ENCODE measurements at regions not wholly inside any gene's neighbourhood (a gene's known extent, or its start where the extent isn't known, plus 50 kb on each side); places are given as distances from the start of the nearest gene placed in this dataset.

- no peaks in the 10 kb centered on the region for H3K9me3 ChIP-seq
- no peak for ATAC-seq
- ChIA-PET CTCF (no interaction called here), POLR2A (no interaction called here)
- no peak overlapping the region for H3K4me3 ChIP-seq
- H3K4me2 ChIP-seq: no peak overlapping the region
- no peak for FAIRE-seq
- 65% methylated on average over 5 of the region's 5 CpGs for WGBS (ENCODE audit: missing lambda C conversion rate)
- H3K4me1 ChIP-seq: no peaks in the 10 kb centered on the region
- no peak for TF ChIP-seq RFX5 (IDR thresholded peaks at IDR 0.05)
- no peak for TF ChIP-seq HOXB13 (CRISPR knock-in tag; IDR thresholded peaks at IDR 0.05; ENCODE audit: low read depth)
- TF ChIP-seq, protein P1, sequence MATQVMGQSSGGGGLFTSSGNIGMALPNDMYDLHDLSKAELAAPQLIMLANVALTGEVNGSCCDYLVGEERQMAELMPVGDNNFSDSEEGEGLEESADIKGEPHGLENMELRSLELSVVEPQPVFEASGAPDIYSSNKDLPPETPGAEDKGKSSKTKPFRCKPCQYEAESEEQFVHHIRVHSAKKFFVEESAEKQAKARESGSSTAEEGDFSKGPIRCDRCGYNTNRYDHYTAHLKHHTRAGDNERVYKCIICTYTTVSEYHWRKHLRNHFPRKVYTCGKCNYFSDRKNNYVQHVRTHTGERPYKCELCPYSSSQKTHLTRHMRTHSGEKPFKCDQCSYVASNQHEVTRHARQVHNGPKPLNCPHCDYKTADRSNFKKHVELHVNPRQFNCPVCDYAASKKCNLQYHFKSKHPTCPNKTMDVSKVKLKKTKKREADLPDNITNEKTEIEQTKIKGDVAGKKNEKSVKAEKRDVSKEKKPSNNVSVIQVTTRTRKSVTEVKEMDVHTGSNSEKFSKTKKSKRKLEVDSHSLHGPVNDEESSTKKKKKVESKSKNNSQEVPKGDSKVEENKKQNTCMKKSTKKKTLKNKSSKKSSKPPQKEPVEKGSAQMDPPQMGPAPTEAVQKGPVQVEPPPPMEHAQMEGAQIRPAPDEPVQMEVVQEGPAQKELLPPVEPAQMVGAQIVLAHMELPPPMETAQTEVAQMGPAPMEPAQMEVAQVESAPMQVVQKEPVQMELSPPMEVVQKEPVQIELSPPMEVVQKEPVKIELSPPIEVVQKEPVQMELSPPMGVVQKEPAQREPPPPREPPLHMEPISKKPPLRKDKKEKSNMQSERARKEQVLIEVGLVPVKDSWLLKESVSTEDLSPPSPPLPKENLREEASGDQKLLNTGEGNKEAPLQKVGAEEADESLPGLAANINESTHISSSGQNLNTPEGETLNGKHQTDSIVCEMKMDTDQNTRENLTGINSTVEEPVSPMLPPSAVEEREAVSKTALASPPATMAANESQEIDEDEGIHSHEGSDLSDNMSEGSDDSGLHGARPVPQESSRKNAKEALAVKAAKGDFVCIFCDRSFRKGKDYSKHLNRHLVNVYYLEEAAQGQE (IDR thresholded peaks at IDR 0.05): no peak
- TF ChIP-seq, protein P2, sequence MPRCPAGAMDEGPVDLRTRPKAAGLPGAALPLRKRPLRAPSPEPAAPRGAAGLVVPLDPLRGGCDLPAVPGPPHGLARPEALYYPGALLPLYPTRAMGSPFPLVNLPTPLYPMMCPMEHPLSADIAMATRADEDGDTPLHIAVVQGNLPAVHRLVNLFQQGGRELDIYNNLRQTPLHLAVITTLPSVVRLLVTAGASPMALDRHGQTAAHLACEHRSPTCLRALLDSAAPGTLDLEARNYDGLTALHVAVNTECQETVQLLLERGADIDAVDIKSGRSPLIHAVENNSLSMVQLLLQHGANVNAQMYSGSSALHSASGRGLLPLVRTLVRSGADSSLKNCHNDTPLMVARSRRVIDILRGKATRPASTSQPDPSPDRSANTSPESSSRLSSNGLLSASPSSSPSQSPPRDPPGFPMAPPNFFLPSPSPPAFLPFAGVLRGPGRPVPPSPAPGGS (IDR thresholded peaks at IDR 0.05): no peak
- TF ChIP-seq SMC3 (IDR thresholded peaks at IDR 0.05): no peak
- no peak for TF ChIP-seq RNF2 (IDR thresholded peaks at IDR 0.05; ENCODE audit: borderline replicate concordance, low read depth)
- no peak for TF ChIP-seq TP53 (CRISPR knock-in tag; IDR thresholded peaks at IDR 0.05)
- no peak for TF ChIP-seq ZSCAN20 (CRISPR knock-in tag; IDR thresholded peaks at IDR 0.05)
- TF ChIP-seq, protein P3, sequence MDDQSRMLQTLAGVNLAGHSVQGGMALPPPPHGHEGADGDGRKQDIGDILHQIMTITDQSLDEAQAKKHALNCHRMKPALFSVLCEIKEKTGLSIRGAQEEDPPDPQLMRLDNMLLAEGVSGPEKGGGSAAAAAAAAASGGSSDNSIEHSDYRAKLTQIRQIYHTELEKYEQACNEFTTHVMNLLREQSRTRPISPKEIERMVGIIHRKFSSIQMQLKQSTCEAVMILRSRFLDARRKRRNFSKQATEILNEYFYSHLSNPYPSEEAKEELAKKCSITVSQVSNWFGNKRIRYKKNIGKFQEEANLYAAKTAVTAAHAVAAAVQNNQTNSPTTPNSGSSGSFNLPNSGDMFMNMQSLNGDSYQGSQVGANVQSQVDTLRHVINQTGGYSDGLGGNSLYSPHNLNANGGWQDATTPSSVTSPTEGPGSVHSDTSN (IDR thresholded peaks at IDR 0.05): no peak
- TF ChIP-seq MYC (IDR thresholded peaks at IDR 0.05; ENCODE audit: borderline replicate concordance, low read length): no peak
- TF ChIP-seq ELK1 (IDR thresholded peaks at IDR 0.05; ENCODE audit: low read depth, low read length): no peak
- no peak for TF ChIP-seq NPAS2 (CRISPR knock-in tag; IDR thresholded peaks at IDR 0.05; ENCODE audit: borderline replicate concordance)
- no peak for TF ChIP-seq JUNB (IDR thresholded peaks at IDR 0.05)
- TF ChIP-seq FOSL2 (IDR thresholded peaks at IDR 0.05): no peak
- no peak for TF ChIP-seq FOSL2 (CRISPR knock-in tag; IDR thresholded peaks at IDR 0.05)
- H3K27ac ChIP-seq: no peak overlapping the region
- no peak for DNase-seq (ENCODE audit: low read depth in 1 of 2, low spot score in 1 of 2)
These were observed 505.0 kb upstream of the PITX2 start for GRCh38 chr4:111127841-111128240.

GRCh38 chr4:111128327-111128726, 505.4 kb upstream of the PITX2 start:
- WGBS (ENCODE audit: missing lambda C conversion rate): 65% methylated on average over 1 of the region's 1 CpG
- CTCF ChIA-PET: no interaction called here
- no peak for TF ChIP-seq HOXB13 (CRISPR knock-in tag; IDR thresholded peaks at IDR 0.05; ENCODE audit: low read depth)
- no peak for TF ChIP-seq TFCP2L1 (CRISPR knock-in tag; IDR thresholded peaks at IDR 0.05)
- DNase-seq (ENCODE audit: low read depth in 1 of 2, low spot score in 1 of 2) (no peak), FAIRE-seq (no peak), ATAC-seq (no peak)
- Histone ChIP-seq H3K9me3 (no peaks in the 10 kb centered on the region), H3K4me3 (no peak overlapping the region), H3K4me2 (no peak overlapping the region), H3K4me1 (no peaks in the 10 kb centered on the region), H3K27ac (no peak overlapping the region)
- POLR2A ChIA-PET: no interaction called here

DNA sequence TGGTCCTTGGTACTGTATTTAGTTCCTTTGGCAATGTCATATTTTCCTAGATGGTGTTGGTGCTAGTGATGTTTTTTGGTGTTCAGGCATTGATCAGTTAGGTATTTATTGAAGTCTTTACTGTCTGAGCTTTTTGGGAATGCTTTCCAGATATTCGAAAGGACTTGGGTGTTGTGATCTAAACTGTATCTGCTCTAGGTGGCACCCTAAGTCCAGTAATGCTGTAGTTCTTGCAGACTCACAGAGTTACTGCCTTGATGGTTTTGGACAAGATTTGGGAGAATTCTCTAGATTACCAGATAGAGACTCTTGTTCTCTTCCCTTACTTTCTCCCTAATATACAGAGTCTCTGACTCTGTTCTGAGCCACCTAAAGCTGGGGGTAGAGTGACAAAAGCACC, 513.6 kb upstream of the PITX2 start:
- ChIA-PET POLR2A (no interaction called here), CTCF (interaction anchor here (0.8 kb wide), 1 partner anchor 492 kb away, joined by 3 read pairs; no protein-coding TSS in a partner anchor)
- Histone ChIP-seq H3K9me3 (no peaks in the 10 kb centered on the region), H3K4me1 (no peaks in the 10 kb centered on the region), H3K4me3 (no peak overlapping the region), H3K4me2 (no peak overlapping the region), H3K27ac (no peak overlapping the region)
- TF ChIP-seq GATA3 (IDR thresholded peaks at IDR 0.05; ENCODE audit: borderline replicate concordance) (no peak), RAD21 (conservative IDR thresholded peaks at IDR 0.05 in 1 of 2, IDR thresholded peaks at IDR 0.05 in 1 of 2) (peak; percentile 10 to 21; a peak in 1 of 5 replicates)
- DNase-seq (ENCODE audit: low read depth in 1 of 2, low spot score in 1 of 2) (peak in 1 of 2 experiments; percentile 7), ATAC-seq (no peak), FAIRE-seq (no peak)
- 7% methylated on average over 1 of the region's 1 CpG for WGBS (ENCODE audit: missing lambda C conversion rate)
